HepG2 (cell line): ENCODE measurements at regions not wholly inside any gene's neighbourhood (a gene's known extent, or its start where the extent isn't known, plus 50 kb on each side); places are given as distances from the start of the nearest gene placed in this dataset.

Experiments used
- ELF1 ChIP-seq: sonication (generic); formaldehyde crosslinking; IDR thresholded peaks from 2 replicates; pipeline ENCODE4 v1.4.0; 2020; ENCODE audit warnings: missing genetic modification reagents
- NFYB ChIP-seq: sonication (generic); formaldehyde crosslinking; IDR thresholded peaks from 2 replicates; pipeline ENCODE4 v1.4.0; 2020; ENCODE audit warnings: missing genetic modification reagents

DNA sequence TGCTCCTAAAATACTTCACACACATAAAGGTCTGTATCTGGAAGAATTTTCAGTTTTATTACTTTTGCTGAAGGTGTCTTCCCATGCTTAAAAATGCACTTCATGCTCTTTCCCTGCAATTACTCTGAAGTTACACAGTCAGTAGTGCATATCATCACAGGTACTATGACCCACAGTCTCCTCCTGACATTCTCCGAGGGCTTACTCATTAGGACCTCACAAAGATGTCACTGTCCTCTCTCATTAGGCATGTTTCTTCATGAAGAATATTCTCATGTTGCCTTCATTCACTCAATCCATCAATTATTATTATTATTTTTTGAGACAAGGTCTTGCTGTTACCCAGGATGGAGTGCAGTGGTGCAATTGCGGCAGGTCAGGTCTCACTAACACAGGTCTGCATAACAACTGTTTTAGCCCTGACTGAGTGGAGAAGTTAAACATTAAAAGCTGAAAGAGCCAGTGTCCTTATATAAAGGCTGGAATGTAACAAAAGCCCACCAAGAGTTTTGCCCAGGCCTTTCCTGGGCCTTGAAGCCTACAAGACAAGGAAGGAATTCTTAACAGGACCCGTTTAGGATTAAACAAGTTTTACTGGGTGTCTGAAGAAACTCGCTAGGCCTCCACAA, 119.5 kb upstream of the WSCD2 start:
- TF ChIP-seq NFYB (no peak), ELF1 (CRISPR knock-in tag) (no peak)
